ENCODE measurements at regions not wholly inside any gene's neighbourhood (a gene's known extent, or its start where the extent isn't known, plus 50 kb on each side); places are given as distances from the start of the nearest gene placed in this dataset.

DNA sequence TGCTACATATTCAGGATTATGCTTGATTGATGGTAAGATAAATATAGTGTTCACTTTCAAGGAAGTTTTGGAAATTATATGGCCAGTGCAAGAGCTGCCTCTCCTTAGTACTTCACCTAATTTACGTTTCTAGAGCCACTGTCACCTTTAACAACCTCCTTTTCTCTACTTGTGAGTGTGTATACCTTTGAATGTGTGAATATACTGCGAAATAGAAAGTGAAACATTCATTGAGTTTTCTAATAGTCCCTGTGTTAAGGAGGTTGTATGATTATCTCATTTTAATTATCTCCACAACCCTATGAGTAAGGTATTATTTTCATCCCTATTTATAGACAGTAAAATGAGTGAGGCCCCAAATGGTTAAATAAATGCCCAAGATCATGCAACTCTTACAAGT is 1050.5 kb downstream of the XPNPEP1 start:
- Histone ChIP-seq H2AFZ (ENCODE audit: low read length) (no peak overlapping the region), H3K27ac (ENCODE audit: low read depth, low read length, poor library complexity, severe bottlenecking) (no peak overlapping the region), H3F3A (ENCODE audit: insufficient read depth, low read length) (no peaks in the 10 kb centered on the region), H3K27me3 (ENCODE audit: insufficient read depth, low read length) (no peaks in the 10 kb centered on the region), H3K9me2 (ENCODE audit: low read depth, low read length) (no peaks in the 10 kb centered on the region), H3K9me3 (ENCODE audit: low read length) (no peaks in the 10 kb centered on the region), H3K9ac (ENCODE audit: low read length) (no peak overlapping the region), H3K4me3 (ENCODE audit: low read depth, low read length, poor library complexity, severe bottlenecking) (no peak overlapping the region), H4K20me1 (ENCODE audit: insufficient read depth, low read length) (no peaks in the 10 kb centered on the region), H3K36me3 (ENCODE audit: insufficient read depth, low read length) (no peaks in the 10 kb centered on the region), H3K4me2 (ENCODE audit: low read length) (no peak overlapping the region), H3K4me1 (ENCODE audit: insufficient read depth, low read length, severe bottlenecking) (no peaks in the 10 kb centered on the region), H3K79me2 (ENCODE audit: insufficient read depth, low read length) (no peaks in the 10 kb centered on the region)
- TF ChIP-seq EZH2 (IDR thresholded peaks at IDR 0.05; ENCODE audit: borderline replicate concordance, low read length): no peak
- TF ChIP-seq, protein P1, sequence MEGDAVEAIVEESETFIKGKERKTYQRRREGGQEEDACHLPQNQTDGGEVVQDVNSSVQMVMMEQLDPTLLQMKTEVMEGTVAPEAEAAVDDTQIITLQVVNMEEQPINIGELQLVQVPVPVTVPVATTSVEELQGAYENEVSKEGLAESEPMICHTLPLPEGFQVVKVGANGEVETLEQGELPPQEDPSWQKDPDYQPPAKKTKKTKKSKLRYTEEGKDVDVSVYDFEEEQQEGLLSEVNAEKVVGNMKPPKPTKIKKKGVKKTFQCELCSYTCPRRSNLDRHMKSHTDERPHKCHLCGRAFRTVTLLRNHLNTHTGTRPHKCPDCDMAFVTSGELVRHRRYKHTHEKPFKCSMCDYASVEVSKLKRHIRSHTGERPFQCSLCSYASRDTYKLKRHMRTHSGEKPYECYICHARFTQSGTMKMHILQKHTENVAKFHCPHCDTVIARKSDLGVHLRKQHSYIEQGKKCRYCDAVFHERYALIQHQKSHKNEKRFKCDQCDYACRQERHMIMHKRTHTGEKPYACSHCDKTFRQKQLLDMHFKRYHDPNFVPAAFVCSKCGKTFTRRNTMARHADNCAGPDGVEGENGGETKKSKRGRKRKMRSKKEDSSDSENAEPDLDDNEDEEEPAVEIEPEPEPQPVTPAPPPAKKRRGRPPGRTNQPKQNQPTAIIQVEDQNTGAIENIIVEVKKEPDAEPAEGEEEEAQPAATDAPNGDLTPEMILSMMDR (IDR thresholded peaks at IDR 0.05; ENCODE audit: low read length): no peak

DNA sequence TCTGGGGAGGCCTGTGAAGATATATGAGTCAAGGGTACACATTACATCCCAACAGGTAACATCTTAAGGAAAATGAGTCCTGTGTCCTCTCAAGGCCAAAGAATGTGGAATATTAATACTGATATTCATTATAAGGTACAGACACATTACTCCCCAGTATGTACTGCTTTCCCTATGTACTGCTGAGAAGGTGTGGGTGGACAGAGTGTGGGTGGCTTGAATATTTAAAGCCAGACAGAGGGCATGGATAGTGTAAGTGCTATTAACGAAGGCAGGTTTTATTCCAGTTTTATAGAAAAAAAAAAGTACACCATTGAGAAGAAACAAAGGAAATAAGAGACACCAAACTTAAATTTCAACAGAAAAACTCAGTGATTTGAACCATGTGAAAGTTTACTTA is 1054.4 kb downstream of the XPNPEP1 start:
- H3K4me2 ChIP-seq (ENCODE audit: low read length): no peak overlapping the region
- H3F3A ChIP-seq (ENCODE audit: insufficient read depth, low read length): no peaks in the 10 kb centered on the region
- H3K9me2 ChIP-seq (ENCODE audit: low read depth, low read length): no peaks in the 10 kb centered on the region
- H3K27ac ChIP-seq (ENCODE audit: low read depth, low read length, poor library complexity, severe bottlenecking): no peak overlapping the region
- no peak for TF ChIP-seq EZH2 (IDR thresholded peaks at IDR 0.05; ENCODE audit: borderline replicate concordance, low read length)
- TF ChIP-seq, protein P1 (IDR thresholded peaks at IDR 0.05; ENCODE audit: low read length): no peak
- H3K4me1 ChIP-seq (ENCODE audit: insufficient read depth, low read length, severe bottlenecking): no peaks in the 10 kb centered on the region
- H3K4me3 ChIP-seq (ENCODE audit: low read depth, low read length, poor library complexity, severe bottlenecking): no peak overlapping the region
- H3K79me2 ChIP-seq (ENCODE audit: insufficient read depth, low read length): no peaks in the 10 kb centered on the region
- no peak overlapping the region for H2AFZ ChIP-seq (ENCODE audit: low read length)
- no peaks in the 10 kb centered on the region for H3K9me3 ChIP-seq (ENCODE audit: low read length)
- H3K36me3 ChIP-seq (ENCODE audit: insufficient read depth, low read length): no peaks in the 10 kb centered on the region
- no peaks in the 10 kb centered on the region for H4K20me1 ChIP-seq (ENCODE audit: insufficient read depth, low read length)
- no peak overlapping the region for H3K9ac ChIP-seq (ENCODE audit: low read length)
- no peaks in the 10 kb centered on the region for H3K27me3 ChIP-seq (ENCODE audit: insufficient read depth, low read length)

DNA sequence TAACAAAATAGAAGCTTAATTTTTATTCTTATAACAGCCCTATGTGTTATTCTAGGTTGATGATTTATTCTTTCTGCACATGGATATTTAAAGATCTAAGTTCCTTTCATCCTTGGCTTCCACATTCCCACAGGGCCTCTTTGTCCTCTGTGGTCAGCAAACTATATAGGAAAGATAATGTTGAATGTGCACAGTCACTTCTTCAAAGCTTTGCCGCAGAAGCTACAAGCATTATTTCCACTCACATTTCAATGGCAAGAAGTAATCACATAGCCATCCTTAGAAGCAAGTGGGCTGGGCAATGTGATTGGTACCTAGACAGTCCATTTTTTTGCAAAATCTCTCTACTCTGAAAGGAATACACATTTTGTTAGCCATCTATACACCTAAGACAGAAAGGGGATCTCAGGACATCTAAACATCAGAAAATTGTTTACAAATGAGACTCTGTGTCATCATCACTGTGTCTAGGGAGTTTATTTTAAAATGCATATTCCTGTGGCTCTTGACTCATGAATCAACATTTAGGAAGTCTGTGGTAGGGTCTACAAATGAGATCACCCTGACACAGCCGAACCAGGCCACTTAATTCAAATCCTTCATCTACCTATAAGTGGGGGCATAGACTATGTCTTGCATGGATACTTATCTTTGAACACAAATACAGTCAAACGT is 1060.5 kb downstream of the XPNPEP1 start:
- H3K27ac ChIP-seq (ENCODE audit: low read depth, low read length, poor library complexity, severe bottlenecking): no peak overlapping the region
- H4K20me1 ChIP-seq (ENCODE audit: insufficient read depth, low read length): no peaks in the 10 kb centered on the region
- H3K27me3 ChIP-seq (ENCODE audit: insufficient read depth, low read length): no peaks in the 10 kb centered on the region
- TF ChIP-seq, protein P1 (IDR thresholded peaks at IDR 0.05; ENCODE audit: low read length): no peak
- TF ChIP-seq EZH2 (IDR thresholded peaks at IDR 0.05; ENCODE audit: borderline replicate concordance, low read length): no peak
- no peak overlapping the region for H3K4me3 ChIP-seq (ENCODE audit: low read depth, low read length, poor library complexity, severe bottlenecking)
- H3K9ac ChIP-seq (ENCODE audit: low read length): no peak overlapping the region
- no peak overlapping the region for H2AFZ ChIP-seq (ENCODE audit: low read length)
- no peak overlapping the region for H3K4me2 ChIP-seq (ENCODE audit: low read length)
- H3K9me3 ChIP-seq (ENCODE audit: low read length): no peaks in the 10 kb centered on the region
- H3K36me3 ChIP-seq (ENCODE audit: insufficient read depth, low read length): no peaks in the 10 kb centered on the region
- H3K9me2 ChIP-seq (ENCODE audit: low read depth, low read length): no peaks in the 10 kb centered on the region
- H3K79me2 ChIP-seq (ENCODE audit: insufficient read depth, low read length): no peaks in the 10 kb centered on the region
- H3K4me1 ChIP-seq (ENCODE audit: insufficient read depth, low read length, severe bottlenecking): no peaks in the 10 kb centered on the region
- no peaks in the 10 kb centered on the region for H3F3A ChIP-seq (ENCODE audit: insufficient read depth, low read length)

Data from OCI-LY1 (cell line).